K562 (cell line): ENCODE measurements at regions not wholly inside any gene's neighbourhood (a gene's known extent, or its start where the extent isn't known, plus 50 kb on each side); places are given as distances from the start of the nearest gene placed in this dataset.

Experiments
- ATAC-seq: fragments of 200-7000 bp; cut with Tn5 transposase; 3 replicates; pipeline ENCODE4 v1.9.1; 2020; ENCODE audit warnings: moderate library complexity
- BruUV-seq: library from RNA; stranded (reverse); fragments of 400-500 nt; replicated peaks from 2 replicates; lab custom pipeline; 2021; lab: Mats Ljungman, UMichigan
- CTCF ChIA-PET: fragments of 300-600 bp; formaldehyde crosslinking; extraction: SDS; loops from one replicate; lab custom pipeline; 2021; ENCODE audit warnings: low intra/inter-chr PET ratio; lab: Yijun Ruan, JAX
- POLR2A ChIA-PET: fragments of 300-600, 350-650 bp; sonication (Branson Sonifier 250); formaldehyde crosslinking; extraction: SDS; loops from one replicate; lab custom pipeline; 2021; ENCODE audit warnings: antibody characterized with exemption, inconsistent platforms; lab: Yijun Ruan, JAX
- DNase-seq, 4 experiments: peaks; one replicate each; pipeline versions ENCODE4 v3.0.0 to v3.0.0-alpha.2; 2011 to 2018; ENCODE audit warnings: low spot score in 3 of 4, mixed read lengths in 3 of 4; ENCODE audit errors: extremely low read depth in 1 of 4
- FAIRE-seq: peaks from 2 replicates; lab custom pipeline; 2011; peaks lifted over from hg19 to GRCh38; lab: Jason Lieb, UNC
- H2AFZ ChIP-seq: 2 replicates; pipeline ENCODE4 v1.6.0; 2011; ENCODE audit warnings: low read depth, low read length, control low read depth, inconsistent platforms
- H3K27ac ChIP-seq: fragments of 200-600 bp; 3 replicates; pipeline ENCODE4 v1.8.0; 2011; ENCODE audit warnings: low read depth, mild to moderate bottlenecking, control low read depth, inconsistent platforms, low read length, moderate library complexity, mixed read lengths; ENCODE audit errors: extremely low read depth
- H3K27me3 ChIP-seq, 2 experiments: fragments of 300-600 bp in 1 of 2; 2 replicates in 1 of 2; 3 replicates in 1 of 2; pipeline versions ENCODE4 v1.6.0 to v1.8.0; 2011; ENCODE audit warnings: inconsistent platforms in 2 of 2, low read length in 2 of 2, mild to moderate bottlenecking in 1 of 2, mixed read lengths in 1 of 2, moderate library complexity in 1 of 2; ENCODE audit not compliant: control insufficient read depth in 2 of 2, insufficient read depth in 2 of 2
- H3K36me3 ChIP-seq: fragments of 300-600 bp; 3 replicates; pipeline ENCODE4 v1.8.0; 2011; ENCODE audit warnings: mild to moderate bottlenecking, low read length, inconsistent platforms; ENCODE audit not compliant: control insufficient read depth, insufficient read depth
- H3K4me1 ChIP-seq, 2 experiments: fragments of 200-600 bp in 1 of 2; replicated peaks in 1 of 2; 2 replicates in 1 of 2; 3 replicates in 1 of 2; pipeline versions ENCODE4 v1.5.1 to v1.8.0; 2011; ENCODE audit warnings: inconsistent platforms in 2 of 2, low read length in 2 of 2, mild to moderate bottlenecking in 1 of 2, mixed read lengths in 1 of 2, moderate library complexity in 1 of 2; ENCODE audit not compliant: control insufficient read depth in 2 of 2, insufficient read depth in 2 of 2
- H3K4me2 ChIP-seq: 2 replicates; pipeline ENCODE4 v1.6.1; 2011; ENCODE audit warnings: low read length, control low read depth, inconsistent platforms, mixed read lengths; ENCODE audit not compliant: insufficient read depth
- H3K4me3 ChIP-seq: fragments of 200-600 bp; sonication (generic), shearing (Covaris generic); 2 replicates; pipeline ENCODE4 v1.5.1; 2016; ENCODE audit warnings: control low read depth, inconsistent platforms
- H3K79me2 ChIP-seq: fragments of 200-600 bp; 3 replicates; pipeline ENCODE4 v1.8.0; 2011; ENCODE audit warnings: low read length, inconsistent platforms; ENCODE audit not compliant: control insufficient read depth, insufficient read depth
- H3K9ac ChIP-seq, 2 experiments: 2 replicates each; pipeline versions ENCODE4 v1.6.0 to v1.6.1; 2011; ENCODE audit warnings: low read depth in 2 of 2, low read length in 2 of 2, control low read depth in 1 of 2, inconsistent platforms in 1 of 2, mild to moderate bottlenecking in 1 of 2, mixed read lengths in 1 of 2; ENCODE audit not compliant: insufficient read depth in 1 of 2
- H3K9me1 ChIP-seq: one replicate; pipeline ENCODE4 v1.6.0; 2011; ENCODE audit warnings: inconsistent platforms, mild to moderate bottlenecking, low read length, moderate library complexity; ENCODE audit not compliant: control insufficient read depth, insufficient read depth
- H3K9me3 ChIP-seq: replicated peaks from 2 replicates; pipeline ENCODE4 v1.5.1; 2011; ENCODE audit warnings: low read depth, low read length, inconsistent platforms; ENCODE audit not compliant: control insufficient read depth, insufficient read depth
- H4K20me1 ChIP-seq: replicated peaks from 2 replicates; pipeline ENCODE4 v1.6.1; 2011; ENCODE audit warnings: low read length, inconsistent platforms, mixed read lengths; ENCODE audit not compliant: control insufficient read depth, insufficient read depth
- BCL6 ChIP-seq: fragments of 250-450 bp; sonication (Bioruptor Pico); IDR thresholded peaks from 2 replicates; pipeline ENCODE4 v1.4.0; 2020
- CBFA2T3 ChIP-seq: fragments of 450-650 bp; IDR thresholded peaks from 2 replicates; pipeline ENCODE4 v1.6.1; 2017
- ESRRB ChIP-seq: fragments of 250-450 bp; sonication (Bioruptor Pico); IDR thresholded peaks from 2 replicates; pipeline ENCODE4 v1.5.0; 2020; ENCODE audit warnings: mild to moderate bottlenecking, moderate library complexity, borderline replicate concordance
- MCM5 ChIP-seq: fragments of 450-650 bp; IDR thresholded peaks from 2 replicates; pipeline ENCODE4 v1.6.1; 2016; ENCODE audit warnings: low read depth
- NR0B1 ChIP-seq: fragments of 450-650 bp; IDR thresholded peaks from one replicate; pipeline ENCODE4 v1.6.1; 2018; ENCODE audit warnings: mild to moderate bottlenecking, moderate library complexity; ENCODE audit not compliant: partially characterized antibody
- PHB2 ChIP-seq: fragments of 450-650 bp; IDR thresholded peaks from 2 replicates; pipeline ENCODE4 v1.6.1; 2017; ENCODE audit warnings: low read depth
- TRIM25 ChIP-seq: fragments of 450-650 bp; IDR thresholded peaks from 2 replicates; pipeline ENCODE4 v1.7.0; 2016; ENCODE audit warnings: borderline replicate concordance
- ZBTB11 ChIP-seq, 3 experiments: fragments of 200-800 bp in 1 of 3; fragments of 250-450 bp in 1 of 3; fragments of 450-650 bp in 1 of 3; sonication (Bioruptor Pico) in 1 of 3; sonication (Bioruptor generic) in 1 of 3; formaldehyde crosslinking in 1 of 3; IDR thresholded peaks; 2 replicates each; pipeline versions ENCODE4 v1.6.1 to v1.8.0; 2016 to 2022; ENCODE audit warnings: mild to moderate bottlenecking in 2 of 3, missing genetic modification characterization in 2 of 3, missing compliant biosample characterization in 1 of 3, moderate library complexity in 1 of 3
- ZC3H11A ChIP-seq: IDR thresholded peaks from 2 replicates; pipeline ENCODE4 v1.6.1; 2012; ENCODE audit warnings: low read depth, low read length, improper control_type of control experiment
- ZEB2 ChIP-seq: fragments of 450-650 bp; IDR thresholded peaks from 2 replicates; pipeline ENCODE4 v1.6.1; 2016
- ZNF609 ChIP-seq: sonication (generic); formaldehyde crosslinking; IDR thresholded peaks from 2 replicates; pipeline ENCODE4 v1.8.1; 2023; ENCODE audit warnings: missing genetic modification reagents, mild to moderate bottlenecking, borderline replicate concordance
- WGBS: fragments of 100-300 bp; shearing (Covaris generic); methylation state at CpG from one replicate; pipeline ENCODE4 v1.1.6; 2016; ENCODE audit warnings: low coverage, mixed read lengths; ENCODE audit not compliant: insufficient coverage; ENCODE audit errors: missing lambda C conversion rate; 5-methylcytosine and 5-hydroxymethylcytosine counted together
- in situ Hi-C: fragments of 300-500 bp; cut with MboI; formaldehyde crosslinking; loops from 4 replicates; pipeline ENCODE4 v1.15.0; 2018; ENCODE audit warnings: inconsistent platforms, mixed read lengths
- intact Hi-C: fragments of 100-400 bp; cut with micrococcal nuclease; formaldehyde crosslinking; loops from 2 replicates; pipeline ENCODE4 v1.14.2; 2022

GRCh38 chr2:117409443-117409842 is 405.0 kb upstream of the DDX18 start (continued):
- TF ChIP-seq CBFA2T3 = no peak
- TF ChIP-seq ZC3H11A = no peak
- no peak for TF ChIP-seq ZNF609 (CRISPR knock-in tag)
- no peak for TF ChIP-seq ZEB2

- Histone ChIP-seq H3K27ac (no peak overlapping the region), H3K27me3 (no peaks in the 10 kb centered on the region), H3K4me1 (no peaks in the 10 kb centered on the region), H3K4me2 (no peak overlapping the region), H3K36me3 (no peaks in the 10 kb centered on the region), H2AFZ (no peak overlapping the region), H3K9ac (no peak overlapping the region), H4K20me1 (no peaks in the 10 kb centered on the region), H3K9me1 (no peaks in the 10 kb centered on the region), H3K79me2 (no peaks in the 10 kb centered on the region), H3K9me3 (no peaks in the 10 kb centered on the region), H3K4me3 (no peak overlapping the region)
- no TSS peak for BruUV-seq
- no peak for DNase-seq
- intact Hi-C loops = no loop called here
- WGBS = 0% methylated on average over 4 of the region's 4 CpGs
- FAIRE-seq = no peak
- in situ Hi-C loops = no loop called here
- ChIA-PET POLR2A (no interaction called here), CTCF (no interaction called here)
- no peak for ATAC-seq
- TF ChIP-seq ESRRB (no peak), BCL6 (CRISPR knock-in tag) (no peak), ZBTB11 (CRISPR knock-in tag; IDR thresholded peaks at IDR 0.05) (no peak), MCM5 (no peak), NR0B1 (no peak), PHB2 (no peak), TRIM25 (no peak)
Observed at GRCh38 chr2:117411983-117412382, 402.5 kb upstream of the DDX18 start.
